ENCODE measurements at regions not wholly inside any gene's neighbourhood (a gene's known extent, or its start where the extent isn't known, plus 50 kb on each side); places are given as distances from the start of the nearest gene placed in this dataset.

GRCh38 chr6:169982461-169983386 lies 231.3 kb downstream of the ERMARD start:
- Mint-ChIP-seq H3K4me1 (no peaks in the 10 kb centered on the region), H3K9me3 (no peaks in the 10 kb centered on the region), H3K27ac (ENCODE audit: low read depth) (no peak overlapping the region)

GRCh38 chr6:169981969-169982368 lies 230.5 kb downstream of the ERMARD start:
- Mint-ChIP-seq H3K4me3 (no peak overlapping the region), H3K4me1 (peaks cover 1% of the 10 kb centered on the region), H3K9me3 (no peaks in the 10 kb centered on the region), H3K36me3 (ENCODE audit: insufficient read depth) (no peaks in the 10 kb centered on the region), H3K27me3 (peaks cover 21% of the 10 kb centered on the region), H3K27ac (ENCODE audit: low read depth) (no peak overlapping the region)
- DNase-seq (ENCODE audit: low spot score in 2 of 2) = no peak
- no peak for ATAC-seq (replicated peaks; ENCODE audit: extremely low read depth, poor library complexity, severe bottlenecking)

More at GRCh38 chr6:169982461-169983386, 231.3 kb downstream of the ERMARD start:
- no peak overlapping the region for H3K4me3 Mint-ChIP-seq
- no peak for DNase-seq (ENCODE audit: low spot score in 2 of 2)
- peaks cover 14% of the 10 kb centered on the region for H3K27me3 Mint-ChIP-seq
- no peak for ATAC-seq (replicated peaks; ENCODE audit: extremely low read depth, poor library complexity, severe bottlenecking)
- H3K36me3 Mint-ChIP-seq (ENCODE audit: insufficient read depth) = no peaks in the 10 kb centered on the region

GRCh38 chr6:169981568-169981967 lies 230.1 kb downstream of the ERMARD start:
- Mint-ChIP-seq H3K36me3 (ENCODE audit: insufficient read depth) (no peaks in the 10 kb centered on the region), H3K4me3 (no peak overlapping the region), H3K9me3 (no peaks in the 10 kb centered on the region), H3K27ac (ENCODE audit: low read depth) (no peak overlapping the region), H3K27me3 (peaks cover 25% of the 10 kb centered on the region), H3K4me1 (peaks cover 5% of the 10 kb centered on the region)
- DNase-seq (ENCODE audit: low spot score in 2 of 2) (no peak), ATAC-seq (replicated peaks; ENCODE audit: extremely low read depth, poor library complexity, severe bottlenecking) (no peak)

GRCh38 chr6:169980826-169981450 lies 229.5 kb downstream of the ERMARD start:
- Mint-ChIP-seq H3K27ac (ENCODE audit: low read depth) (no peak overlapping the region), H3K27me3 (peaks cover 25% of the 10 kb centered on the region), H3K4me1 (peaks cover 6% of the 10 kb centered on the region), H3K36me3 (ENCODE audit: insufficient read depth) (no peaks in the 10 kb centered on the region), H3K9me3 (no peaks in the 10 kb centered on the region), H3K4me3 (no peak overlapping the region)
- DNase-seq (ENCODE audit: low spot score in 2 of 2) = no peak
- ATAC-seq (replicated peaks; ENCODE audit: extremely low read depth, poor library complexity, severe bottlenecking) = no peak

GRCh38 chr6:169979873-169980432 lies 228.5 kb downstream of the ERMARD start:
- ATAC-seq (replicated peaks; ENCODE audit: extremely low read depth, poor library complexity, severe bottlenecking) (no peak), DNase-seq (ENCODE audit: low spot score in 2 of 2) (no peak)
- Mint-ChIP-seq H3K4me1 (peaks cover 6% of the 10 kb centered on the region), H3K27ac (ENCODE audit: low read depth) (no peak overlapping the region), H3K36me3 (ENCODE audit: insufficient read depth) (no peaks in the 10 kb centered on the region), H3K9me3 (no peaks in the 10 kb centered on the region), H3K4me3 (no peak overlapping the region), H3K27me3 (peaks cover 25% of the 10 kb centered on the region)

- H3K4me3 Mint-ChIP-seq = no peak overlapping the region
- no peaks in the 10 kb centered on the region for H3K9me3 Mint-ChIP-seq
- H3K36me3 Mint-ChIP-seq (ENCODE audit: insufficient read depth) = no peaks in the 10 kb centered on the region
- DNase-seq (ENCODE audit: low spot score in 2 of 2) (no peak), ATAC-seq (replicated peaks; ENCODE audit: extremely low read depth, poor library complexity, severe bottlenecking) (no peak)
- peaks cover 25% of the 10 kb centered on the region for H3K27me3 Mint-ChIP-seq
- peaks cover 6% of the 10 kb centered on the region for H3K4me1 Mint-ChIP-seq
- no peak overlapping the region for H3K27ac Mint-ChIP-seq (ENCODE audit: low read depth)
These were observed 227.3 kb downstream of the ERMARD start for GRCh38 chr6:169978615-169979161.

- H3K27ac Mint-ChIP-seq (ENCODE audit: low read depth) = no peak overlapping the region
- H3K9me3 Mint-ChIP-seq = no peaks in the 10 kb centered on the region
- H3K4me3 Mint-ChIP-seq = no peak overlapping the region
- peaks cover 24% of the 10 kb centered on the region for H3K27me3 Mint-ChIP-seq
- no peaks in the 10 kb centered on the region for H3K36me3 Mint-ChIP-seq (ENCODE audit: insufficient read depth)
- H3K4me1 Mint-ChIP-seq = peaks cover 6% of the 10 kb centered on the region
- DNase-seq (ENCODE audit: low spot score in 2 of 2) = no peak
- ATAC-seq (replicated peaks; ENCODE audit: extremely low read depth, poor library complexity, severe bottlenecking) = no peak
These were observed 226.2 kb downstream of the ERMARD start for GRCh38 chr6:169977434-169978265.

- no peak overlapping the region for H3K27ac Mint-ChIP-seq (ENCODE audit: low read depth)
- ATAC-seq (replicated peaks; ENCODE audit: extremely low read depth, poor library complexity, severe bottlenecking) = no peak
- H3K4me1 Mint-ChIP-seq = peaks cover 6% of the 10 kb centered on the region
- H3K27me3 Mint-ChIP-seq = peaks cover 13% of the 10 kb centered on the region
- no peaks in the 10 kb centered on the region for H3K9me3 Mint-ChIP-seq
- DNase-seq (ENCODE audit: low spot score in 2 of 2) = no peak
- no peak overlapping the region for H3K4me3 Mint-ChIP-seq
- no peaks in the 10 kb centered on the region for H3K36me3 Mint-ChIP-seq (ENCODE audit: insufficient read depth)
These were observed 225.1 kb downstream of the ERMARD start for GRCh38 chr6:169976301-169977081.

GRCh38 chr6:169975701-169976100 lies 224.3 kb downstream of the ERMARD start:
- Mint-ChIP-seq H3K9me3 (no peaks in the 10 kb centered on the region), H3K27me3 (peaks cover 13% of the 10 kb centered on the region), H3K4me1 (peaks cover 6% of the 10 kb centered on the region), H3K4me3 (no peak overlapping the region), H3K36me3 (ENCODE audit: insufficient read depth) (no peaks in the 10 kb centered on the region), H3K27ac (ENCODE audit: low read depth) (no peak overlapping the region)
- no peak for DNase-seq (ENCODE audit: low spot score in 2 of 2)
- no peak for ATAC-seq (replicated peaks; ENCODE audit: extremely low read depth, poor library complexity, severe bottlenecking)

- no peak overlapping the region for H3K4me3 Mint-ChIP-seq
- no peaks in the 10 kb centered on the region for H3K9me3 Mint-ChIP-seq
- H3K36me3 Mint-ChIP-seq (ENCODE audit: insufficient read depth) = no peaks in the 10 kb centered on the region
- H3K27me3 Mint-ChIP-seq = peaks cover 13% of the 10 kb centered on the region
- DNase-seq (ENCODE audit: low spot score in 2 of 2) = no peak
- no peak overlapping the region for H3K27ac Mint-ChIP-seq (ENCODE audit: low read depth)
- peaks cover 6% of the 10 kb centered on the region for H3K4me1 Mint-ChIP-seq
- ATAC-seq (replicated peaks; ENCODE audit: extremely low read depth, poor library complexity, severe bottlenecking) = no peak
These were observed 223.9 kb downstream of the ERMARD start for GRCh38 chr6:169975286-169975685.

GRCh38 chr6:169974663-169975062 lies 223.2 kb downstream of the ERMARD start:
- peaks cover 6% of the 10 kb centered on the region for H3K4me1 Mint-ChIP-seq
- no peaks in the 10 kb centered on the region for H3K9me3 Mint-ChIP-seq
- H3K4me3 Mint-ChIP-seq = no peak overlapping the region
- DNase-seq (ENCODE audit: low spot score in 2 of 2) (no peak), ATAC-seq (replicated peaks; ENCODE audit: extremely low read depth, poor library complexity, severe bottlenecking) (no peak)
- H3K27me3 Mint-ChIP-seq = peaks cover 17% of the 10 kb centered on the region
- no peaks in the 10 kb centered on the region for H3K36me3 Mint-ChIP-seq (ENCODE audit: insufficient read depth)
- no peak overlapping the region for H3K27ac Mint-ChIP-seq (ENCODE audit: low read depth)
